CD4-positive, CD25-positive, alpha-beta regulatory T cell (primary cell): ENCODE measurements at regions not wholly inside any gene's neighbourhood (a gene's known extent, or its start where the extent isn't known, plus 50 kb on each side); places are given as distances from the start of the nearest gene placed in this dataset.

Experiments used
- ATAC-seq, 2 donors: fragments of 150-1000 bp; cut with Tn5 transposase; one replicate each; pipeline ENCODE4 v1.10.0; 2021; ENCODE audit warnings: low read depth in 2 of 2, moderate number of reproducible peaks in 2 of 2, moderate library complexity in 1 of 2
- DNase-seq, 3 donors: peaks; one replicate each; pipeline versions ENCODE4 v3.0.0 to v3.0.0-alpha.2; 2012 to 2022; ENCODE audit warnings: mixed read lengths in 1 of 3
- H3K27ac ChIP-seq: one replicate; pipeline ENCODE4 v1.7.0; 2013; ENCODE audit warnings: mild to moderate bottlenecking, low read length; ENCODE audit not compliant: insufficient read depth, poor library complexity, severe bottlenecking
- H3K27me3 ChIP-seq: one replicate; pipeline ENCODE4 v1.7.0; 2013; ENCODE audit warnings: low read length; ENCODE audit not compliant: control insufficient read depth, insufficient read depth
- H3K36me3 ChIP-seq: one replicate; pipeline ENCODE4 v1.7.0; 2013; ENCODE audit warnings: mild to moderate bottlenecking, low read length, moderate library complexity; ENCODE audit not compliant: control insufficient read depth, insufficient read depth
- H3K4me1 ChIP-seq: 2 replicates; pipeline ENCODE4 v1.7.0; 2013; ENCODE audit warnings: mild to moderate bottlenecking, low read length; ENCODE audit not compliant: insufficient read depth, control insufficient read depth, poor library complexity, severe bottlenecking
- H3K4me3 ChIP-seq: one replicate; pipeline ENCODE4 v1.7.0; 2013; ENCODE audit warnings: low read depth, mild to moderate bottlenecking, low read length, moderate library complexity
- H3K9me3 ChIP-seq, 2 experiments: 1 replicate in 1 of 2; 2 replicates in 1 of 2; pipeline ENCODE4 v1.7.0; 2013; ENCODE audit warnings: low read length in 2 of 2, mild to moderate bottlenecking in 1 of 2, moderate library complexity in 1 of 2; ENCODE audit not compliant: control insufficient read depth in 2 of 2
- H3K27ac Mint-ChIP-seq, 3 donors: one replicate each; pipeline ENCODE4 v1.8.0; 2020 to 2022; ENCODE audit warnings: mild to moderate bottlenecking in 3 of 3, mixed read lengths in 3 of 3, moderate library complexity in 2 of 3
- H3K27me3 Mint-ChIP-seq: one replicate; pipeline ENCODE4 v1.8.0; 2022; ENCODE audit warnings: mild to moderate bottlenecking, mixed read lengths
- H3K36me3 Mint-ChIP-seq: one replicate; pipeline ENCODE4 v1.8.0; 2020; ENCODE audit warnings: mixed read lengths
- H3K4me1 Mint-ChIP-seq, 4 donors: one replicate each; pipeline ENCODE4 v1.8.0; 2020 to 2022; ENCODE audit warnings: mixed read lengths in 4 of 4, mild to moderate bottlenecking in 1 of 4
- H3K4me3 Mint-ChIP-seq, 4 donors: one replicate each; pipeline ENCODE4 v1.8.0; 2020 to 2022; ENCODE audit warnings: mild to moderate bottlenecking in 4 of 4, mixed read lengths in 4 of 4, moderate library complexity in 3 of 4
- H3K9me3 Mint-ChIP-seq, 7 donors: one replicate each; pipeline ENCODE4 v1.8.0; 2020 to 2022; ENCODE audit warnings: mixed read lengths in 7 of 7, mild to moderate bottlenecking in 3 of 7, moderate library complexity in 2 of 7

GRCh38 chr9:3698076-3698475 lies 172.3 kb upstream of the RFX3 start:
- Histone ChIP-seq H3K27ac (no peak overlapping the region), H3K4me3 (no peak overlapping the region), H3K4me1 (no peaks in the 10 kb centered on the region), H3K36me3 (no peaks in the 10 kb centered on the region), H3K9me3 (no peaks in the 10 kb centered on the region), H3K27me3 (peaks cover 4% of the 10 kb centered on the region)
- Mint-ChIP-seq H3K9me3 (peaks cover 0 to 5% (median 2%) of the 10 kb centered on the region in 7 donors), H3K27me3 (peaks cover 16% of the 10 kb centered on the region), H3K27ac (no peak overlapping the region), H3K4me3 (no peak overlapping the region), H3K4me1 (no peaks in the 10 kb centered on the region), H3K36me3 (no peaks in the 10 kb centered on the region)
- no peak for ATAC-seq
- no peak for DNase-seq

DNA sequence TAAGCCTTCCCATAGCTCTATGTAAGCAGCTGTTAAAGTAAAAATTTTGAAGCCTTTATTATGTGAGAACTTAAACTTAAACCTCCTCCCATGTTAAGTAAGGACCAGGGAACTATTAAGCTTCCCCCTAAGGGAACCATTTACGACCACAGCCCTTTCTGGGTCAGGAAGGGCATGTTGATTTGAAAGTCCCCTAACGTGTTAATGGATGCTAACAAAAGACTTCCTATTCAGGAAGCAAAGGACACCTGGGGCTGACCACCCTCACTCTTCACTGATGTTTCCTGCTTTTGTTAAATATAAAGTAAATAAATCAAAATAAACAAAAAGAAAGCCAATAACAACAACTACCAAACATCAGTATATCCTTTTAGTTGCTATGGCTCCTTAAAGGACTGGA lies 170.6 kb upstream of the RFX3 start:
- H3K27me3 Mint-ChIP-seq: peaks cover 21% of the 10 kb centered on the region
- ATAC-seq: no peak

DNA sequence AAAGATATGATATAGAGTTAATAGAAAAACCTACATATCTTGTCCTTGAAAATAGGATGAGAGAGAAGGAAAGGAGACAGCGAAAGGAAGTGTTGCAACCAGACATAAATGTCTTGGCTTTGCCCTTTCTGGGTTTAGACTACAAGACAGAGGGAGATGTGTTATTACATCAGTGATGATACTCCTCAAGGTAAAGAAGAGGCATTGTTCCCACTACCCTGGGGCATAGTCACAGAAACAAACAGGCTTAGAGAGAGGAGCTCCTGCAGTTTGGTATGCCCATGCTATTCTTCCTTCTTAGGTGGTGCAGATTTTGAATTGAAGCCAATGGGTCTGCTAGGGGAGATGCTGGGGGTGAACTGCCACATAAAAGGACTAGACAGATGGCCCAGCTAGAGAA lies 166.8 kb upstream of the RFX3 start:
- Histone ChIP-seq H3K36me3 (no peaks in the 10 kb centered on the region), H3K9me3 (no peaks in the 10 kb centered on the region), H3K27me3 (no peaks in the 10 kb centered on the region), H3K27ac (no peak overlapping the region), H3K4me3 (no peak overlapping the region), H3K4me1 (no peaks in the 10 kb centered on the region)
- H3K27me3 Mint-ChIP-seq: peaks cover 7% of the 10 kb centered on the region
- no peak overlapping the region for H3K27ac Mint-ChIP-seq
- peaks cover 3% of the 10 kb centered on the region for H3K36me3 Mint-ChIP-seq
- no peaks in the 10 kb centered on the region for H3K4me1 Mint-ChIP-seq
- DNase-seq: no peak
- ATAC-seq: no peak
- no peak overlapping the region for H3K4me3 Mint-ChIP-seq
- H3K9me3 Mint-ChIP-seq: peaks cover 0 to 5% (median 2%) of the 10 kb centered on the region in 7 donors

More for the DNA sequence above, 170.6 kb upstream of the RFX3 start:
- Histone ChIP-seq H3K4me1 (no peaks in the 10 kb centered on the region), H3K36me3 (no peaks in the 10 kb centered on the region), H3K27me3 (peaks cover 4% of the 10 kb centered on the region), H3K27ac (no peak overlapping the region), H3K4me3 (no peak overlapping the region), H3K9me3 (no peaks in the 10 kb centered on the region)
- Mint-ChIP-seq H3K4me1 (no peaks in the 10 kb centered on the region), H3K4me3 (no peak overlapping the region), H3K27ac (no peak overlapping the region), H3K9me3 (peaks cover 0 to 5% (median 2%) of the 10 kb centered on the region in 7 donors), H3K36me3 (no peaks in the 10 kb centered on the region)
- DNase-seq: no peak

- H3K9me3 Mint-ChIP-seq: peaks cover 0 to 6% (median 2%) of the 10 kb centered on the region in 7 donors
- H3K27ac Mint-ChIP-seq: no peak overlapping the region
- H3K4me1 Mint-ChIP-seq: no peaks in the 10 kb centered on the region
- Histone ChIP-seq H3K36me3 (no peaks in the 10 kb centered on the region), H3K27ac (no peak overlapping the region), H3K4me1 (no peaks in the 10 kb centered on the region), H3K4me3 (no peak overlapping the region), H3K27me3 (no peaks in the 10 kb centered on the region), H3K9me3 (no peaks in the 10 kb centered on the region)
- H3K4me3 Mint-ChIP-seq: no peak overlapping the region
- ATAC-seq (no peak), DNase-seq (no peak)
- peaks cover 3% of the 10 kb centered on the region for H3K36me3 Mint-ChIP-seq
- peaks cover 5% of the 10 kb centered on the region for H3K27me3 Mint-ChIP-seq
Measured at GRCh38 chr9:3689555-3689954, 163.8 kb upstream of the RFX3 start.

DNA sequence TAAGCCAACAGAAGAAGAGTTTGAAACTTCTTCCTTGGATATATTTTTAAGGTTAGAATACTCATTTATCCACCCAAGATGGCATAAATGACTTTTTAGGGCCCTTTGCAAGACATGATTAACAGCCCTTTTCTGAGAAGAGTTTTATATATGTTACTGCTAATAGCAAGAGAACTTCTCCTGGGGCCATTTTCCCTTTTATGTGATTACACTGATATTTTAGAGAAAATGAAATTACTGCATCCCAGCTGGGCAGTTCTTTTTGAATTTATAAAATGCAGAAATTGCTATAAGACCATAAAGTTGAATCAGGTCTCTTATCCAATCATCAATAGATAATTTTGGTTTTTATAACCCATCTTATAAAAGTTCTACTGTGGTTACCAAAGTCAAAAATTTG lies 161.3 kb upstream of the RFX3 start:
- no peak overlapping the region for H3K4me3 Mint-ChIP-seq
- H3K4me1 Mint-ChIP-seq: no peaks in the 10 kb centered on the region
- H3K27ac Mint-ChIP-seq: no peak overlapping the region
- no peak overlapping the region for H3K27ac ChIP-seq
- no peaks in the 10 kb centered on the region for H3K36me3 ChIP-seq
- DNase-seq (no peak), ATAC-seq (no peak)
- no peak overlapping the region for H3K4me3 ChIP-seq
- H3K27me3 ChIP-seq: no peaks in the 10 kb centered on the region
- H3K9me3 ChIP-seq: no peaks in the 10 kb centered on the region
- H3K36me3 Mint-ChIP-seq: peaks cover 3% of the 10 kb centered on the region
- no peaks in the 10 kb centered on the region for H3K27me3 Mint-ChIP-seq
- H3K9me3 Mint-ChIP-seq: peaks cover 0 to 6% (median 0%) of the 10 kb centered on the region in 7 donors
- no peaks in the 10 kb centered on the region for H3K4me1 ChIP-seq

- Histone ChIP-seq H3K4me1 (no peaks in the 10 kb centered on the region), H3K36me3 (no peaks in the 10 kb centered on the region), H3K9me3 (no peaks in the 10 kb centered on the region), H3K4me3 (no peak overlapping the region), H3K27ac (no peak overlapping the region), H3K27me3 (no peaks in the 10 kb centered on the region)
- Mint-ChIP-seq H3K36me3 (no peaks in the 10 kb centered on the region), H3K9me3 (peaks cover 0 to 6% (median 0%) of the 10 kb centered on the region in 7 donors), H3K4me3 (no peak overlapping the region), H3K27me3 (no peaks in the 10 kb centered on the region), H3K27ac (no peak overlapping the region), H3K4me1 (no peaks in the 10 kb centered on the region)
- ATAC-seq: no peak
- no peak for DNase-seq
Measured at GRCh38 chr9:3682186-3682585, 156.4 kb upstream of the RFX3 start.

- Mint-ChIP-seq H3K27me3 (no peaks in the 10 kb centered on the region), H3K4me1 (peaks cover 0 to 1% (median 0%) of the 10 kb centered on the region in 4 donors), H3K27ac (no peak overlapping the region), H3K4me3 (no peak overlapping the region), H3K9me3 (no peaks in the 10 kb centered on the region), H3K36me3 (peaks cover 8% of the 10 kb centered on the region)
- ATAC-seq (no peak), DNase-seq (no peak)
- H3K27me3 ChIP-seq: no peaks in the 10 kb centered on the region
- no peaks in the 10 kb centered on the region for H3K9me3 ChIP-seq
- no peaks in the 10 kb centered on the region for H3K4me1 ChIP-seq
- H3K4me3 ChIP-seq: no peak overlapping the region
- no peak overlapping the region for H3K27ac ChIP-seq
- H3K36me3 ChIP-seq: no peaks in the 10 kb centered on the region
Measured at GRCh38 chr9:3677541-3677940, 151.7 kb upstream of the RFX3 start.

DNA sequence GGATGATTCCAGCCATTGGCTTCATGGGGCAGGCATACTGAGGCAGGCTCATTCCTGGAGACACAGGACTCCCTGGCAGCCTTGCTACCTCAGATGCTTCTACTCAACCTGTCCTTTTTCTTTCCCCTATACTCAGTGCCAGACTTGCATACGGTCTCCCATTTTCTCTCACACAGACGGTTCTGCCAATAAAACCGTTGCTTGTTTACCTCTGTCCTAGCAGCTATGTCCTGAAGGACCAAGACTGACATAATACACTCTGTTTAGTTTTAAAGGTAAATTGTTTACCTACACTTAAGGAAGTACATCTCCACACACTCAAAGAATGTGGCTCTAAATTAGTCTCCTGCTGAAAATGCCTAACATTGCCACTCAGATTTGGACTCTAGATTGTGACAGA lies 151.0 kb upstream of the RFX3 start:
- Mint-ChIP-seq H3K4me1 (peaks cover 0 to 6% (median 0%) of the 10 kb centered on the region in 4 donors), H3K27ac (no peak overlapping the region), H3K36me3 (peaks cover 8% of the 10 kb centered on the region), H3K4me3 (no peak overlapping the region), H3K9me3 (no peaks in the 10 kb centered on the region), H3K27me3 (no peaks in the 10 kb centered on the region)
- ATAC-seq: no peak
- Histone ChIP-seq H3K9me3 (no peaks in the 10 kb centered on the region), H3K27me3 (no peaks in the 10 kb centered on the region), H3K27ac (no peak overlapping the region), H3K4me1 (no peaks in the 10 kb centered on the region), H3K36me3 (no peaks in the 10 kb centered on the region), H3K4me3 (no peak overlapping the region)
- no peak for DNase-seq
